H1 (cell line): ENCODE measurements at regions not wholly inside any gene's neighbourhood (a gene's known extent, or its start where the extent isn't known, plus 50 kb on each side); places are given as distances from the start of the nearest gene placed in this dataset.
A peak's percentile ranks its signal among the peaks of the same experiment; 100 is the strongest.

ENCODE experiments used
- CTCF ChIA-PET: fragments of 300-600 bp; sonication (Branson Sonifier 250); formaldehyde crosslinking; loops from one replicate; lab custom pipeline; 2021; ENCODE audit not compliant: partially characterized antibody; lab: Charles Lee
- POLR2A ChIA-PET: fragments of 300-600 bp; sonication (Branson Sonifier 250); formaldehyde crosslinking; loops from one replicate; lab custom pipeline; 2021; ENCODE audit warnings: inconsistent platforms; ENCODE audit not compliant: partially characterized antibody; lab: Charles Lee
- DNase-seq, 2 experiments: peaks; one replicate each; pipeline versions ENCODE4 v3.0.0 to v3.0.0-alpha.2; 2010 to 2022; ENCODE audit warnings: low spot score in 2 of 2, low read depth in 1 of 2, mixed read lengths in 1 of 2
- FAIRE-seq: peaks from 2 replicates; lab custom pipeline; 2011; peaks lifted over from hg19 to GRCh38; lab: Jason Lieb, UNC
- H2AFZ ChIP-seq: 2 replicates; pipeline ENCODE4 v1.8.1; 2012; ENCODE audit warnings: low read length, inconsistent platforms
- H2AK5ac ChIP-seq: 2 replicates; pipeline ENCODE4 v1.6.1; 2013; ENCODE audit warnings: low read depth, low read length
- H2BK120ac ChIP-seq: replicated peaks from 2 replicates; pipeline ENCODE3; 2013; ENCODE audit warnings: low read depth, low read length, inconsistent platforms
- H2BK12ac ChIP-seq: 2 replicates; pipeline ENCODE4 v1.6.1; 2013; ENCODE audit warnings: low read depth, low read length
- H2BK15ac ChIP-seq: 2 replicates; pipeline ENCODE4 v1.6.1; 2013; ENCODE audit warnings: low read length
- H2BK20ac ChIP-seq: 2 replicates; pipeline ENCODE4 v1.6.1; 2013; ENCODE audit warnings: low read length
- H2BK5ac ChIP-seq: 2 replicates; pipeline ENCODE4 v1.6.1; 2013; ENCODE audit warnings: low read depth, low read length
- H3K14ac ChIP-seq: 2 replicates; pipeline ENCODE4 v1.6.1; 2013; ENCODE audit warnings: inconsistent platforms; ENCODE audit not compliant: insufficient read length
- H3K18ac ChIP-seq: 2 replicates; pipeline ENCODE4 v1.6.1; 2013; ENCODE audit warnings: low read length; ENCODE audit errors: extremely low read depth
- H3K23ac ChIP-seq: 2 replicates; pipeline ENCODE4 v1.6.1; 2013; ENCODE audit warnings: inconsistent platforms; ENCODE audit not compliant: insufficient read length
- H3K23me2 ChIP-seq: 2 replicates; pipeline ENCODE4 v1.6.1; 2013; ENCODE audit warnings: low read depth, low read length
- H3K27ac ChIP-seq: 2 replicates; pipeline ENCODE4 v1.6.1; 2011; ENCODE audit warnings: low read depth, low read length, inconsistent platforms
- H3K27me3 ChIP-seq, 4 experiments: replicated peaks in 1 of 4; 1 replicate in 1 of 4; 2 replicates in 3 of 4; pipeline versions ENCODE4 v1.6.1 to v1.8.1; 2011 to 2013; ENCODE audit warnings: low read length in 3 of 4, mild to moderate bottlenecking in 3 of 4, inconsistent platforms in 2 of 4, mixed read lengths in 2 of 4, moderate library complexity in 1 of 4; ENCODE audit not compliant: control insufficient read depth in 3 of 4, insufficient read depth in 3 of 4; ENCODE audit errors: extremely low read depth in 1 of 4
- H3K36me3 ChIP-seq, 4 experiments: 2 replicates each; pipeline versions ENCODE4 v1.6.1 to v1.8.1; 2011 to 2013; ENCODE audit warnings: mild to moderate bottlenecking in 4 of 4, low read length in 3 of 4, moderate library complexity in 2 of 4, control low read depth in 1 of 4, inconsistent platforms in 1 of 4; ENCODE audit not compliant: insufficient read depth in 4 of 4, control insufficient read depth in 2 of 4
- H3K4ac ChIP-seq: replicated peaks from 2 replicates; pipeline ENCODE3; 2013; ENCODE audit warnings: low read length, low read depth, mixed read lengths, inconsistent platforms; ENCODE audit not compliant: insufficient read length
- H3K4me1 ChIP-seq, 4 experiments: replicated peaks in 1 of 4; 1 replicate in 1 of 4; 2 replicates in 3 of 4; pipeline versions ENCODE4 v1.6.1 to v1.8.1; 2011 to 2013; ENCODE audit warnings: low read length in 3 of 4, inconsistent platforms in 2 of 4, mixed read lengths in 1 of 4; ENCODE audit not compliant: insufficient read depth in 4 of 4, control insufficient read depth in 3 of 4
- H3K4me2 ChIP-seq, 2 experiments: 2 replicates each; pipeline versions ENCODE4 v1.6.1 to v1.8.1; 2011 to 2013; ENCODE audit warnings: low read depth in 2 of 2, low read length in 2 of 2, control low read depth in 1 of 2, inconsistent platforms in 1 of 2, mild to moderate bottlenecking in 1 of 2; ENCODE audit not compliant: insufficient read depth in 1 of 2
- H3K4me3 ChIP-seq, 4 experiments: fragments of 200-600, 300-600 bp in 1 of 4; sonication (generic), shearing (Covaris generic), sonication (Bioruptor Twin) in 1 of 4; 2 replicates each; pipeline versions ENCODE4 v1.5.1 to v1.8.1; 2011 to 2016; ENCODE audit warnings: low read length in 4 of 4, low read depth in 3 of 4, control low read depth in 2 of 4, inconsistent platforms in 2 of 4, mild to moderate bottlenecking in 2 of 4, mixed read lengths in 1 of 4, moderate library complexity in 1 of 4; ENCODE audit not compliant: insufficient read depth in 2 of 4; ENCODE audit errors: extremely low read depth in 1 of 4
- H3K56ac ChIP-seq: replicated peaks from 2 replicates; pipeline ENCODE3; 2013; ENCODE audit warnings: low read depth, mild to moderate bottlenecking, mixed read lengths, low read length, inconsistent platforms; ENCODE audit not compliant: insufficient read length
- H3K79me1 ChIP-seq: 2 replicates; pipeline ENCODE4 v1.6.1; 2013; ENCODE audit warnings: low read depth, low read length, control low read depth
- H3K79me2 ChIP-seq, 2 experiments: 2 replicates each; pipeline versions ENCODE4 v1.6.1 to v1.8.1; 2012 to 2013; ENCODE audit warnings: low read length in 2 of 2, mild to moderate bottlenecking in 2 of 2, inconsistent platforms in 1 of 2; ENCODE audit not compliant: insufficient read depth in 2 of 2, control insufficient read depth in 1 of 2
- H3K9ac ChIP-seq, 4 experiments: replicated peaks in 1 of 4; 1 replicate in 1 of 4; 2 replicates in 3 of 4; pipeline versions ENCODE4 v1.6.1 to v1.8.1; 2011 to 2013; ENCODE audit warnings: low read depth in 3 of 4, low read length in 3 of 4, control low read depth in 2 of 4, mild to moderate bottlenecking in 2 of 4, moderate library complexity in 2 of 4, inconsistent platforms in 1 of 4; ENCODE audit errors: extremely low read depth in 1 of 4
- H3K9me3 ChIP-seq, 2 experiments: 2 replicates each; pipeline versions ENCODE4 v1.6.1 to v1.8.1; 2012 to 2013; ENCODE audit warnings: mild to moderate bottlenecking in 2 of 2, moderate library complexity in 2 of 2, control low read depth in 1 of 2, inconsistent platforms in 1 of 2, low read depth in 1 of 2, low read length in 1 of 2, mixed read lengths in 1 of 2; ENCODE audit not compliant: insufficient read depth in 2 of 2
- H4K20me1 ChIP-seq, 2 experiments: replicated peaks in 1 of 2; 2 replicates each; pipeline versions ENCODE3 to v1.8.1; 2011 to 2013; ENCODE audit warnings: inconsistent platforms in 2 of 2, low read length in 2 of 2, mild to moderate bottlenecking in 1 of 2; ENCODE audit not compliant: insufficient read depth in 2 of 2, control insufficient read depth in 1 of 2
- H4K5ac ChIP-seq: 2 replicates; pipeline ENCODE4 v1.6.1; 2013; ENCODE audit warnings: low read length, low read depth, mixed read lengths, inconsistent platforms; ENCODE audit not compliant: insufficient read length
- H4K8ac ChIP-seq: 2 replicates; pipeline ENCODE4 v1.8.0; 2013; ENCODE audit warnings: mild to moderate bottlenecking, moderate library complexity, low read length, inconsistent platforms; ENCODE audit not compliant: insufficient read depth; ENCODE audit errors: extremely low read depth
- H4K91ac ChIP-seq: replicated peaks from 2 replicates; pipeline ENCODE3; 2013; ENCODE audit warnings: low read length, mixed read lengths, inconsistent platforms; ENCODE audit not compliant: insufficient read length
- RAD21 ChIP-seq, 2 experiments: IDR thresholded peaks in 1 of 2; conservative IDR thresholded peaks in 1 of 2; 2 replicates each; pipeline ENCODE4 v1.6.1; 2011; ENCODE audit warnings: low read depth in 2 of 2, low read length in 2 of 2, improper control_type of control experiment in 1 of 2, inconsistent platforms in 1 of 2, mild to moderate bottlenecking in 1 of 2, moderate library complexity in 1 of 2
- RXRA ChIP-seq: IDR thresholded peaks from 2 replicates; pipeline ENCODE4 v1.6.1; 2011; ENCODE audit warnings: low read depth, mild to moderate bottlenecking, low read length, moderate library complexity; ENCODE audit not compliant: insufficient read depth
- TAF7 ChIP-seq: optimal IDR thresholded peaks from 2 replicates; pipeline ENCODE3; 2011; ENCODE audit warnings: low read depth, mild to moderate bottlenecking, inconsistent platforms, low read length, moderate library complexity, borderline replicate concordance
- WGBS, 2 experiments: shearing (Covaris generic) in 1 of 2; methylation state at CpG; one replicate each; pipeline versions ENCODE4 v1.1.6 to v1.1.7; 2013 to 2015; ENCODE audit warnings: low lambda C conversion rate in 2 of 2, mixed read lengths in 2 of 2, inconsistent platforms in 1 of 2, low coverage in 1 of 2, missing lambda C conversion rate in 1 of 2; ENCODE audit not compliant: insufficient replicate concordance in 2 of 2, insufficient coverage in 1 of 2, insufficient read length in 1 of 2; ENCODE audit errors: extremely low coverage in 1 of 2, missing lambda C conversion rate in 1 of 2; 5-methylcytosine and 5-hydroxymethylcytosine counted together
- TF ChIP-seq, protein P1 (sequence below), 3 experiments: IDR thresholded peaks; 1 replicate in 2 of 3; 2 replicates in 1 of 3; pipeline versions ENCODE4 v1.5.1 to v1.6.1; 2011; ENCODE audit warnings: low read length in 3 of 3, mild to moderate bottlenecking in 3 of 3, inconsistent platforms in 2 of 3, low read depth in 1 of 3, moderate library complexity in 1 of 3; ENCODE audit not compliant: insufficient read depth in 1 of 3; ENCODE audit errors: control extremely low read depth in 1 of 3

DNA sequence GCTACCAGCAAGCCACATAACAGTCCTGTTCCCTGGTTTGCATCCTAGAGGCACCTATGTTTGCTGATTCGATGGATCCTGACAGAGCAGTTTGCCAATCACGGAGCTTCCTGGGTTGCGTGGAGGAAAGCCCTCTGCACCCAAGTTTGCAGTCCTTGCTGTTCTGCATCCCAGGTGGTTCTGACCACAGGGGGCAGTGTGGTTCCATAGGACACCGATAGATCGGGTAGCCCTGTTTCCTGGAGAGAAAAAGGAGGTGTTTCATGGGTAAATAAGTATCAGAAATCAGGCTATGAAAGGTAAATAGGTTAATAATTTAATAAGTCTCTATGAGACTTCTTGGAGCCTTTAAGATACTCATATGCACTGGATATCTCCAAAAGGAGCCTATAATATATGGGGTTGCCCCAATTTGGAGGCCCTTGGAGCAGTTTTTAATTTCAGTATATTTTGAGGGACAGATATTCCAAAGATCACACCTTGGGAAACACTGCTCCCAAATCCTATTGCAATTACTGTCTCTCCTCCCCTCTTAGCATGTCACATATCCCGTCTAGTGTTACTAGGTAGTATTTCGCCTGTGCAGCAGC is 194.6 kb upstream of the TPM1 start:
- H3K9ac ChIP-seq = no peak overlapping the region
- no peak overlapping the region for H3K56ac ChIP-seq
- no peak overlapping the region for H3K14ac ChIP-seq
- CTCF ChIA-PET = interaction anchor here (0.6 to 7.2 kb wide), 34 partner anchors 8 to 891 kb away, joined by 3 to 58 read pairs (median 4); no protein-coding TSS in a partner anchor
- peak overlapping the region; percentile 81 for H4K91ac ChIP-seq
- no peaks in the 10 kb centered on the region for H3K27me3 ChIP-seq
- H3K36me3 ChIP-seq = no peaks in the 10 kb centered on the region
- H2BK20ac ChIP-seq = peak overlapping the region; percentile 97
- no peak overlapping the region for H3K4ac ChIP-seq
- WGBS, 2 experiments = 86% methylated on average over 7 of the region's 7 CpGs; no CpG with 5 or more reads in 1 of the 2 experiments
- no peaks in the 10 kb centered on the region for H3K79me1 ChIP-seq
- H3K27ac ChIP-seq = no peak overlapping the region
- H2AFZ ChIP-seq = no peak overlapping the region
- H2BK5ac ChIP-seq = peak overlapping the region; percentile 100; the same call in 1 of the 2 replicates
- no peak overlapping the region for H4K8ac ChIP-seq
- no peak overlapping the region for H3K23ac ChIP-seq
- TF ChIP-seq RXRA (no peak), RAD21 (IDR thresholded peaks at IDR 0.05 in 1 of 2, conservative IDR thresholded peaks at IDR 0.05 in 1 of 2; ENCODE audit: low read depth in 2 of 2, low read length in 2 of 2) (peak; percentile 85 to 92), TAF7 (peak; percentile 29)
- TF ChIP-seq, protein P1, sequence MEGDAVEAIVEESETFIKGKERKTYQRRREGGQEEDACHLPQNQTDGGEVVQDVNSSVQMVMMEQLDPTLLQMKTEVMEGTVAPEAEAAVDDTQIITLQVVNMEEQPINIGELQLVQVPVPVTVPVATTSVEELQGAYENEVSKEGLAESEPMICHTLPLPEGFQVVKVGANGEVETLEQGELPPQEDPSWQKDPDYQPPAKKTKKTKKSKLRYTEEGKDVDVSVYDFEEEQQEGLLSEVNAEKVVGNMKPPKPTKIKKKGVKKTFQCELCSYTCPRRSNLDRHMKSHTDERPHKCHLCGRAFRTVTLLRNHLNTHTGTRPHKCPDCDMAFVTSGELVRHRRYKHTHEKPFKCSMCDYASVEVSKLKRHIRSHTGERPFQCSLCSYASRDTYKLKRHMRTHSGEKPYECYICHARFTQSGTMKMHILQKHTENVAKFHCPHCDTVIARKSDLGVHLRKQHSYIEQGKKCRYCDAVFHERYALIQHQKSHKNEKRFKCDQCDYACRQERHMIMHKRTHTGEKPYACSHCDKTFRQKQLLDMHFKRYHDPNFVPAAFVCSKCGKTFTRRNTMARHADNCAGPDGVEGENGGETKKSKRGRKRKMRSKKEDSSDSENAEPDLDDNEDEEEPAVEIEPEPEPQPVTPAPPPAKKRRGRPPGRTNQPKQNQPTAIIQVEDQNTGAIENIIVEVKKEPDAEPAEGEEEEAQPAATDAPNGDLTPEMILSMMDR (IDR thresholded peaks at IDR 0.05; ENCODE audit: control extremely low read depth in 1 of 3, insufficient read depth in 1 of 3, low read depth in 1 of 3, low read length in 3 of 3) = peak; percentile 64 to 81 (median 76)
- H2BK12ac ChIP-seq = peak overlapping the region; percentile 91
- no peaks in the 10 kb centered on the region for H4K20me1 ChIP-seq
- DNase-seq = peak; percentile 60 to 87
- peaks cover 12 to 26% (median 22%) of the 10 kb centered on the region in 4 experiments for H3K4me1 ChIP-seq
- H3K4me3 ChIP-seq = no peak overlapping the region
- H2BK15ac ChIP-seq = no peak overlapping the region
- H2AK5ac ChIP-seq = peak overlapping the region; percentile 42; the same call in 1 of the 2 replicates
- H3K4me2 ChIP-seq = no peak overlapping the region
- H3K79me2 ChIP-seq = no peaks in the 10 kb centered on the region
- peak overlapping the region; percentile 8 for H4K5ac ChIP-seq
- H3K23me2 ChIP-seq = no peaks in the 10 kb centered on the region; the same call in 1 of the 2 replicates
- peaks cover 0 to 5% of the 10 kb centered on the region in 2 experiments; a peak in 1 of 4 replicates for H3K9me3 ChIP-seq
- H3K18ac ChIP-seq = peak overlapping the region; percentile 40; the same call in 1 of the 2 replicates
- FAIRE-seq = peak; percentile 62
- H2BK120ac ChIP-seq = peak overlapping the region; percentile 56
- POLR2A ChIA-PET = interaction anchor here (0.7 to 12.8 kb wide), 4 partner anchors 9 to 220 kb away, joined by 3 to 195 read pairs (median 4); partner anchors contain the start of gene TPM1
